ENCODE measurements at regions not wholly inside any gene's neighbourhood (a gene's known extent, or its start where the extent isn't known, plus 50 kb on each side); places are given as distances from the start of the nearest gene placed in this dataset.

DNA sequence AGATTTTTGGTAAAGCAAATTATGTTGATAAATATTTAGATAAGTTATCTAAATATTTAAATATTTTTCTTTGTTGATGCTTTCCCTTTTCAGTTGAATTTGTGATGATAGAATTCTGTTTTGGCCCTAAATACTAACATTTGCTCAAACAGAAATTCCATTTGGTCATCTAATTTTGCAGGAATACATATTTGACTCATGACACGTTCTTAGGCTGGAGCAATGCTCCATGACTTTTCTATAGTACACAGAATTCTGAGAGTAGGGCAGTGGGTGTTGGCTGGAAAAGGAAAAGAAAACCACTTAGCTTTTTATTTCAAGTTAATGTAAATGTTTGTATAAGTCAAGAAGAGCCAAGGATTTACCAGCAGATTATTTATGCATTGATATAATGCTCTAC, 58.6 kb upstream of the GK2 start:
- DNase-seq (ENCODE audit: low spot score): no peak
